Smooth muscle cell (in vitro differentiated cells): ENCODE measurements at regions not wholly inside any gene's neighbourhood (a gene's known extent, or its start where the extent isn't known, plus 50 kb on each side); places are given as distances from the start of the nearest gene placed in this dataset.

Source experiments
- DNase-seq: peaks from one replicate; lab custom pipeline; 2025; ENCODE audit not compliant: unreplicated experiment; lab: John Stamatoyannopoulos, UW
- H2AFZ ChIP-seq: fragments of 200-600 bp; sonication (generic); 2 replicates; pipeline ENCODE4 v1.6.0; 2016; ENCODE audit warnings: antibody characterized with exemption, low read depth, mild to moderate bottlenecking
- H3F3A ChIP-seq: fragments of 200-600 bp; sonication (generic); 2 replicates; pipeline ENCODE4 v1.6.0; 2017; ENCODE audit warnings: antibody characterized with exemption, low read depth
- H3K27ac ChIP-seq: fragments of 200-600 bp; sonication (generic); 2 replicates; pipeline ENCODE4 v1.5.1; 2016; ENCODE audit warnings: low read depth, mild to moderate bottlenecking
- H3K27me3 ChIP-seq: fragments of 200-600 bp; sonication (generic); 2 replicates; pipeline ENCODE4 v1.6.1; 2016; ENCODE audit warnings: low read depth, mild to moderate bottlenecking
- H3K36me3 ChIP-seq: fragments of 200-600 bp; sonication (generic); 2 replicates; pipeline ENCODE4 v1.5.1; 2016; ENCODE audit warnings: low read depth
- H3K4me1 ChIP-seq: fragments of 200-600 bp; sonication (generic); 2 replicates; pipeline ENCODE4 v1.5.1; 2016; ENCODE audit warnings: low read depth
- H3K4me2 ChIP-seq: fragments of 200-600 bp; sonication (generic); 2 replicates; pipeline ENCODE4 v1.6.0; 2016; ENCODE audit warnings: mild to moderate bottlenecking
- H3K4me3 ChIP-seq: fragments of 200-600 bp; sonication (generic); 2 replicates; pipeline ENCODE4 v1.5.1; 2016; ENCODE audit warnings: mild to moderate bottlenecking
- H3K79me2 ChIP-seq: fragments of 200-600 bp; sonication (generic); 2 replicates; pipeline ENCODE4 v1.6.0; 2016; ENCODE audit warnings: low read depth, mild to moderate bottlenecking
- H3K9ac ChIP-seq: fragments of 200-600 bp; sonication (generic); 2 replicates; pipeline ENCODE4 v1.6.0; 2016; ENCODE audit warnings: low read depth
- H3K9me3 ChIP-seq: fragments of 200-600 bp; sonication (generic); replicated peaks from 2 replicates; pipeline ENCODE4 v1.5.1; 2016; ENCODE audit warnings: low read depth
- H4K20me1 ChIP-seq: fragments of 200-600 bp; sonication (generic); 2 replicates; pipeline ENCODE4 v1.6.0; 2016; ENCODE audit warnings: low read depth
- WGBS: methylation state at CpG from one replicate; pipeline ENCODE4 v1.1.7; 2016; ENCODE audit warnings: low lambda C conversion rate; 5-methylcytosine and 5-hydroxymethylcytosine counted together
- TF ChIP-seq, protein P1 (sequence below): fragments of 200-600 bp; sonication (generic); IDR thresholded peaks from 2 replicates; pipeline ENCODE4 v1.5.1; 2017; ENCODE audit warnings: borderline replicate concordance, mild to moderate bottlenecking, antibody characterized with exemption; ENCODE audit not compliant: insufficient read depth, poor library complexity, severe bottlenecking

DNA sequence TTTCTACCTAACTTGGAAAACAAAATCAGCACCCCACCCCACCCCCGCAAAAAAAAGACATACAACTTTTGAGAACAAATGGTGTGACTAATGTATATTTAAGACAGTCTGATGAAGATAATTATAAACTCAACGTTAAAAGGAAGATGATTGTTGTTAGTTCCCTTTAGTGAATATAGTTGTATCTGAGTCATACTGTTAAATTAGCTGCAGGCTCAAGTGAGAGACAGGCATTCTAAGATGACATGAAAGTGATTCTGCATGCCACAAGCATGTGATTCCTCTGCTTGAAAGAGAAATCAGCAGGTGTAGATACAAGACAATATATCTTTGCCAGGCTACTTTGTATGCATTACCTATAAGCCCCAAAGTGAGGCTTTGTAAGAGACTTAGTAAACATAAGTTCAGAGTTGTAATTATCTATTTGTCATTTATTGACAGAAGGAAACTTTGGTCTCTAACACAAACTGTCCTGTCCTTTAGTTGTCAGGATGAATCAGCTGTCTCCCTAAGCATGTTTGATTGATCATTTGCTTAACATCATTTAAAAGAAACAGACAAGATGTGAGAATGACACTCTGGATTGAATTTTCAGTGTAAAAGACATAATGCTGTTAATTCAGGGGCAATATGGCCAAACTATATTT, 319.4 kb upstream of the HTR2A start:
- no peaks in the 10 kb centered on the region for H4K20me1 ChIP-seq
- peaks cover 25% of the 10 kb centered on the region for H3F3A ChIP-seq
- peak overlapping the region; percentile 72 for H3K4me2 ChIP-seq
- H3K27ac ChIP-seq = peak overlapping the region; percentile 93
- no peaks in the 10 kb centered on the region for H3K36me3 ChIP-seq
- no peaks in the 10 kb centered on the region for H3K27me3 ChIP-seq
- H3K9me3 ChIP-seq = no peaks in the 10 kb centered on the region
- H2AFZ ChIP-seq = no peak overlapping the region
- TF ChIP-seq, protein P1, sequence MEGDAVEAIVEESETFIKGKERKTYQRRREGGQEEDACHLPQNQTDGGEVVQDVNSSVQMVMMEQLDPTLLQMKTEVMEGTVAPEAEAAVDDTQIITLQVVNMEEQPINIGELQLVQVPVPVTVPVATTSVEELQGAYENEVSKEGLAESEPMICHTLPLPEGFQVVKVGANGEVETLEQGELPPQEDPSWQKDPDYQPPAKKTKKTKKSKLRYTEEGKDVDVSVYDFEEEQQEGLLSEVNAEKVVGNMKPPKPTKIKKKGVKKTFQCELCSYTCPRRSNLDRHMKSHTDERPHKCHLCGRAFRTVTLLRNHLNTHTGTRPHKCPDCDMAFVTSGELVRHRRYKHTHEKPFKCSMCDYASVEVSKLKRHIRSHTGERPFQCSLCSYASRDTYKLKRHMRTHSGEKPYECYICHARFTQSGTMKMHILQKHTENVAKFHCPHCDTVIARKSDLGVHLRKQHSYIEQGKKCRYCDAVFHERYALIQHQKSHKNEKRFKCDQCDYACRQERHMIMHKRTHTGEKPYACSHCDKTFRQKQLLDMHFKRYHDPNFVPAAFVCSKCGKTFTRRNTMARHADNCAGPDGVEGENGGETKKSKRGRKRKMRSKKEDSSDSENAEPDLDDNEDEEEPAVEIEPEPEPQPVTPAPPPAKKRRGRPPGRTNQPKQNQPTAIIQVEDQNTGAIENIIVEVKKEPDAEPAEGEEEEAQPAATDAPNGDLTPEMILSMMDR = no peak
- H3K4me3 ChIP-seq = no peak overlapping the region
- 32% methylated on average over 2 of the region's 2 CpGs for WGBS
- H3K4me1 ChIP-seq = peaks cover 9% of the 10 kb centered on the region
- no peak for DNase-seq
- peak overlapping the region; percentile 11 for H3K9ac ChIP-seq
- no peaks in the 10 kb centered on the region for H3K79me2 ChIP-seq

DNA sequence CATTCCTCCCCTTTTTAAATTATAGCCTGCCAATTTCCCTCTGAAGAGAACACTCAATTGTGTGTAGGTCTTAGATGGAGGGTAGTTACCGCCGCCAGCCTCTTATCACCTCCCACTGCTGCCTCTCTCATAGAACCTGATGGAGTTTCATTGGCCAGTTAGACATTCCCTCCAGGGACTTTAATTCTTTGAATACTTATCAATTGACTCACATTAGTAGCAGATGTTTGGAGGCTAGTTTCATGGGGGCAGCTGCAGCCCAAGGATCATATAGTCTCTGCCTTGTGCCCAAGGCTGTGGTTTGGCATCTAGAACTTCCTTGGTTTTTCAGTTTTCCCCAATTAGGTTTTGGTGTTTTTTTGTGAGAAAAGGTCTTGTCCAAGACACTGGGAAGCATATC, 318.9 kb upstream of the HTR2A start:
- TF ChIP-seq, protein P1 = no peak
- DNase-seq = no peak
- 0% methylated on average over 2 of the region's 2 CpGs for WGBS
- no peak overlapping the region for H3K4me3 ChIP-seq
- H3K27me3 ChIP-seq = no peaks in the 10 kb centered on the region
- no peak overlapping the region for H2AFZ ChIP-seq
- H3K4me1 ChIP-seq = peaks cover 9% of the 10 kb centered on the region
- no peaks in the 10 kb centered on the region for H3K9me3 ChIP-seq
- H3F3A ChIP-seq = peaks cover 22% of the 10 kb centered on the region
- H3K79me2 ChIP-seq = no peaks in the 10 kb centered on the region
- no peaks in the 10 kb centered on the region for H4K20me1 ChIP-seq
- H3K36me3 ChIP-seq = no peaks in the 10 kb centered on the region
- H3K9ac ChIP-seq = peak overlapping the region; percentile 10
- H3K27ac ChIP-seq = peak overlapping the region; percentile 93
- peak overlapping the region; percentile 72 for H3K4me2 ChIP-seq

DNA sequence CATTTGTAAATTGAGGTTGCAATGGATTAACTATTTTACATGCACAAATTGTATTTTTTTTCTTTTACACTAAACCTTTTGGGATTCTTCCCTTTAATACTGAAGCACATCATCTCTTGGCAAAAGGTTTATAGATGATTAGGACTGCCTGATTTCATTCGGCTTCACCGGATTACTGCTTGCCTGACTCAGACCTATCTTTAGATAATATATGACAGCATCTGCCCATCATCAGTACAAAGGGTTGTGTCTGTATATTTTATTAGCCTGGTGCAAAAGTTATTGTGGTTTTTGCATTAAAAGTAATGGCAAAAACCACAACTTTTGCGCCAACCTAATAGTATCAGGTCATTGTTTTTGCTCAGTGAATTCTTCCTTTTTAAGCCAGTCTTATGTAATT, 316.2 kb upstream of the HTR2A start:
- TF ChIP-seq, protein P1 = no peak
- Histone ChIP-seq H2AFZ (no peak overlapping the region), H3K79me2 (no peaks in the 10 kb centered on the region), H3K4me1 (peaks cover 9% of the 10 kb centered on the region), H3K9me3 (no peaks in the 10 kb centered on the region), H3K9ac (no peak overlapping the region), H4K20me1 (no peaks in the 10 kb centered on the region), H3K4me3 (no peak overlapping the region), H3K36me3 (no peaks in the 10 kb centered on the region), H3F3A (peaks cover 22% of the 10 kb centered on the region), H3K4me2 (no peak overlapping the region), H3K27me3 (no peaks in the 10 kb centered on the region), H3K27ac (no peak overlapping the region)
- no peak for DNase-seq
- WGBS = 49% methylated on average over 3 of the region's 3 CpGs

DNA sequence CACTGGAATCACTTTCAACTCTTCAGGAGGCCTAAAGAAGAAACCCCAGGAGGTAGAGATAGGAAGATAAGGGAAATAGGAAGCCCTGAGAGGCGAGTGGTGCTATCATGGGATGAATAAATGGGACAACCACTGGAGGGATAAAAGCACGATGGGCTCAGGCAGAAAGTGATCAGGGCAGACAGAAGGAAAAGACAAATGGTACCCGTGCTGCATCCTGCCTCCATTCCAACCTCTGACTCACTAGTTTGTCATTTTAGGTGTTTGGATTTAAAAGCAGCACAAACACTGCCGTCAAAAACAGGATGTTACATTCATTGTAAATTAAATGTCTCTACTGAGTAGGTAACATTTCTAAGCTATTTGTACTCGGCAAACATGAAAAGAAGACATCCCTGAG, 314.3 kb upstream of the HTR2A start:
- Histone ChIP-seq H4K20me1 (no peaks in the 10 kb centered on the region), H3K79me2 (no peaks in the 10 kb centered on the region), H3K27me3 (no peaks in the 10 kb centered on the region), H2AFZ (peak overlapping the region; percentile 42), H3K4me1 (peaks cover under 1% of the 10 kb centered on the region), H3K4me3 (no peak overlapping the region), H3K4me2 (peak overlapping the region; percentile 20), H3K9ac (no peak overlapping the region), H3F3A (peaks cover 12% of the 10 kb centered on the region), H3K9me3 (no peaks in the 10 kb centered on the region), H3K36me3 (no peaks in the 10 kb centered on the region), H3K27ac (peak overlapping the region; percentile 40)
- DNase-seq = no peak
- TF ChIP-seq, protein P1 = no peak
- WGBS = 16% methylated on average over 5 of the region's 5 CpGs
